Small intestine (tissue), 7 donors: ENCODE measurements at regions not wholly inside any gene's neighbourhood (a gene's known extent, or its start where the extent isn't known, plus 50 kb on each side); places are given as distances from the start of the nearest gene placed in this dataset.
A peak's percentile ranks its signal among the peaks of the same experiment; 100 is the strongest.

ENCODE experiments used
- DNase-seq, 2 donors: peaks; one replicate each; pipeline versions ENCODE4 v3.0.0 to v3.0.0-alpha.2; 2013
- FAIRE-seq: peaks from 2 replicates; lab custom pipeline; 2012; peaks lifted over from hg19 to GRCh38; lab: Jason Lieb, UNC
- H3K27ac ChIP-seq, 3 donors: one replicate each; pipeline ENCODE4 v1.5.1; 2013; ENCODE audit warnings: low read length in 2 of 3, mild to moderate bottlenecking in 2 of 3, control low read depth in 1 of 3, inconsistent platforms in 1 of 3, low read depth in 1 of 3, moderate library complexity in 1 of 3
- H3K27me3 ChIP-seq, 3 donors: one replicate each; pipeline ENCODE4 v1.6.1; 2013; ENCODE audit warnings: low read length in 3 of 3, inconsistent platforms in 1 of 3; ENCODE audit not compliant: control insufficient read depth in 3 of 3, insufficient read depth in 3 of 3
- H3K36me3 ChIP-seq, 3 donors: one replicate each; pipeline ENCODE4 v1.6.1; 2013; ENCODE audit warnings: low read length in 3 of 3, inconsistent platforms in 1 of 3, low read depth in 1 of 3, mild to moderate bottlenecking in 1 of 3, moderate library complexity in 1 of 3; ENCODE audit not compliant: control insufficient read depth in 3 of 3, insufficient read depth in 2 of 3
- H3K4me1 ChIP-seq, 3 donors: one replicate each; pipeline ENCODE4 v1.6.1; 2013; ENCODE audit warnings: low read length in 2 of 3, inconsistent platforms in 1 of 3, low read depth in 1 of 3, mild to moderate bottlenecking in 1 of 3, moderate library complexity in 1 of 3; ENCODE audit not compliant: control insufficient read depth in 3 of 3, insufficient read depth in 2 of 3
- H3K4me3 ChIP-seq, 3 donors: one replicate each; pipeline ENCODE4 v1.5.1; 2013; ENCODE audit warnings: low read length in 3 of 3, control low read depth in 1 of 3, inconsistent platforms in 1 of 3, low read depth in 1 of 3, mild to moderate bottlenecking in 1 of 3, moderate library complexity in 1 of 3
- H3K9me3 ChIP-seq, 2 donors: one replicate each; pipeline ENCODE4 v1.6.1; 2013; ENCODE audit warnings: low read depth in 1 of 2, low read length in 1 of 2; ENCODE audit not compliant: control insufficient read depth in 2 of 2, insufficient read depth in 1 of 2
- WGBS, 3 donors: extraction: QIAGEN DNeasy Blood & Tissue Kit; methylation state at CpG; one replicate each; pipeline ENCODE4 v1.1.7; 2013; 5-methylcytosine and 5-hydroxymethylcytosine counted together
- donor health status: healthy with polysubstance abuse.
- donor health status: control.
- donor health status: control.
- donor health status: Bipolar disorder and iron deficiency.
- donor health status: healthy.

DNA sequence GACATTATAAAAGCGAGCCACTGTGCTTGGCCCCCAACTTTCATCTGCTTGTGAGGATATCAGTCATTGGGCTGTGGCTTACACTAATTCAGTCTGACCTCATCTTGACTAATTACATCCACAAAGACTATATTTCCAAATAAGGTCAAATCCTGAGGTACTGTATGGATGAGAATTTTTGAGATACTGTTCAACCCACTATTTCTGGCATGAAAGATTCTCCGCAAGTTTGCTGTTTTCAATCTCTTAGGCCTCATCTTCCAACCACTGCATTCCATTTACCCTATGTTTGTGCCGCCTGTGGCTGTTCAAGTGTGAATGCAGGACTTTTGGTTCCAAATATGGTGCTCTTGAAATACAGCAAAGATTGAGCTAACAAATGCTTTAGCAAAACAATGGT, 400.9 kb upstream of the SGCD start:
- no peaks in the 10 kb centered on the region for H3K4me1 ChIP-seq
- H3K27ac ChIP-seq: no peak overlapping the region
- H3K9me3 ChIP-seq: no peaks in the 10 kb centered on the region
- H3K4me3 ChIP-seq: no peak overlapping the region
- DNase-seq (no peak), FAIRE-seq (no peak)
- WGBS, 3 donors: 84 to 90% (median 87%) methylated on average over 3 of the region's 3 CpGs
- no peaks in the 10 kb centered on the region for H3K36me3 ChIP-seq
- H3K27me3 ChIP-seq: no peaks in the 10 kb centered on the region

DNA sequence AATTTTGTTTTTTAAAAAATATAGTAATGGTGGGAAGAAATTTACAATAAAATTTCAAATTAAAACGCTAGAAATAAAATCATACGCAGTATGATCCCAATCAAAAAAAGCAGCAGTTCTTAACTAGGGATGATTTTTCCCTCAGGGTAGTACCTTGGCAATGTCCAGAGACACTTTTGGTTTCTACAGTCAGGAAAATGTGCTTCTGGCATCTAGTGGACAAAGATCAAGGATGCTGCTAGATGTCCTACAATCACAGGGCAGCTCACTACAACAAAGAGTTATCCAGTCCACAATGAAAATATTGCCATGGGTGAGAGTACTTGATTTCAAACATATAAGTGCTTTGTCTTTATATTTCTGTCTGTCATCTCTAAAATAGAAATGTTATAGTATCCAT, 400.2 kb upstream of the SGCD start:
- DNase-seq: no peak
- Histone ChIP-seq H3K4me3 (no peak overlapping the region), H3K27me3 (no peaks in the 10 kb centered on the region), H3K27ac (no peak overlapping the region), H3K9me3 (no peaks in the 10 kb centered on the region), H3K36me3 (no peaks in the 10 kb centered on the region), H3K4me1 (no peaks in the 10 kb centered on the region)
- 93 to 96% (median 93%) methylated on average over 2 of the region's 2 CpGs for WGBS, 3 donors
- FAIRE-seq: no peak

DNA sequence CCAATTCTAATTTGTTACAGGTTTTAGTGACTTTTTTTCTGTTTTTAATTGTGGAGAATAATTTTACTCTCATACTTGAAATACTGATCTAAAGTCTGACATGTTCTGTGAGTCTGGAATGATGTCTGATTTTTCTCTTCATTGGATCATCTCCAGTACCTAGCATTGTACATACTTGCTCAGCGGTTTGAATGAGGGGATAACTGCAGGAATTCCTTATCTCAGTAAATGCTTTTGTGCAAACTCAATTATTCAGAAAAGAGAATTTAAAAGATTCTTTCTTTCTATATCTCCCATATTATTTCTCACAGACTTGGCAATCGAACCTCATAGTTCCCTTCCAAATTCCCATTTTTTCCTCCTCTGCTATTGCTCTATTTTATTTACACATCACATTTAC, 397.9 kb upstream of the SGCD start:
- FAIRE-seq (no peak), DNase-seq (no peak)
- WGBS, 3 donors: 66 to 81% (median 68%) methylated on average over 2 of the region's 2 CpGs
- H3K27ac ChIP-seq: no peak overlapping the region
- no peaks in the 10 kb centered on the region for H3K27me3 ChIP-seq
- no peak overlapping the region for H3K4me3 ChIP-seq
- no peaks in the 10 kb centered on the region for H3K36me3 ChIP-seq
- no peaks in the 10 kb centered on the region for H3K9me3 ChIP-seq
- no peaks in the 10 kb centered on the region for H3K4me1 ChIP-seq

DNA sequence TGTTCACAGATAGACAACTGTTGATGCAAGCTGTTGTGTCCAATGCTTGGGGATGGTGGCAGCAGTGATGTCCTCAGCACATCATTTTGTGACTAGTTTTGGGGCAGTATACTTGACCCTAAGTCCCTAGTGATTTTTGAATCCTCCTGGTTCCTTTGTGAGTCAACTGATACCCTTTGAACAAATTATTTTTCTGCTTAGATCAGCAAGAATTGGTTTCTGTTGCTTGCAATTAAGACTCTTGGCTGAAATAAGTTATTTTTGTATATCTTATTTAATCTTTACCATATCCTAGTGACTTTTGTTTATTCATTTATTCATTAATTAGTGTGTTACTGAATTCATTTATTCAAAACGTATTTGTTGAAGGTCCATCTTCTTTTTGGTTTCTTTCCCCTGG, 392.0 kb upstream of the SGCD start:
- 62 to 86% (median 79%) methylated on average over 1 of the region's 1 CpG for WGBS, 3 donors
- DNase-seq (no peak), FAIRE-seq (no peak)

DNA sequence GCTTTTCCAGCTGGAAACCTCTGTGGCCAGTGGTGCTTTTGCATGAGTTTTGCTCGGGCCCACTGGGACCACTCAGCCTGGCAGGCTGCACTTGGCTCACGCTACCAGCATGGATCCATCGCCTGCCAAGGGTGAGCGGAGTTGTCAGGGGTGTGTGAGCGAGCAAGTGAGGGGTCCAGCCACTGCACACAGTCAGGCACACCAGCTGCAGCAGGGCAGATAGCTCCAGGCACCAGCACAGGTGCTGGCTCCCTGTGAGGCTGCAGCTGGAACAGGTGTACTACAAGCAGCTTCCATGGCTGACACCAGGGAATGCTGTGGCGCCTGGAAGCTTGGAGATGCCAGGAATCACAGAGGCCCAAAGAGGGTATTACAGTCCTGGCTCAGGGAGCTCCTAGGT, 391.2 kb upstream of the SGCD start:
- DNase-seq (no peak), FAIRE-seq (no peak)
- Histone ChIP-seq H3K27me3 (no peaks in the 10 kb centered on the region), H3K4me3 (no peak overlapping the region), H3K9me3 (no peaks in the 10 kb centered on the region), H3K4me1 (no peaks in the 10 kb centered on the region), H3K36me3 (no peaks in the 10 kb centered on the region), H3K27ac (no peak overlapping the region)
- WGBS, 3 donors: 84 to 89% (median 86%) methylated on average over 6 of the region's 6 CpGs

More for the DNA sequence above, 392.0 kb upstream of the SGCD start:
- H3K36me3 ChIP-seq: no peaks in the 10 kb centered on the region
- no peaks in the 10 kb centered on the region for H3K9me3 ChIP-seq
- no peaks in the 10 kb centered on the region for H3K27me3 ChIP-seq
- no peaks in the 10 kb centered on the region for H3K4me1 ChIP-seq
- no peak overlapping the region for H3K27ac ChIP-seq
- no peak overlapping the region for H3K4me3 ChIP-seq

DNA sequence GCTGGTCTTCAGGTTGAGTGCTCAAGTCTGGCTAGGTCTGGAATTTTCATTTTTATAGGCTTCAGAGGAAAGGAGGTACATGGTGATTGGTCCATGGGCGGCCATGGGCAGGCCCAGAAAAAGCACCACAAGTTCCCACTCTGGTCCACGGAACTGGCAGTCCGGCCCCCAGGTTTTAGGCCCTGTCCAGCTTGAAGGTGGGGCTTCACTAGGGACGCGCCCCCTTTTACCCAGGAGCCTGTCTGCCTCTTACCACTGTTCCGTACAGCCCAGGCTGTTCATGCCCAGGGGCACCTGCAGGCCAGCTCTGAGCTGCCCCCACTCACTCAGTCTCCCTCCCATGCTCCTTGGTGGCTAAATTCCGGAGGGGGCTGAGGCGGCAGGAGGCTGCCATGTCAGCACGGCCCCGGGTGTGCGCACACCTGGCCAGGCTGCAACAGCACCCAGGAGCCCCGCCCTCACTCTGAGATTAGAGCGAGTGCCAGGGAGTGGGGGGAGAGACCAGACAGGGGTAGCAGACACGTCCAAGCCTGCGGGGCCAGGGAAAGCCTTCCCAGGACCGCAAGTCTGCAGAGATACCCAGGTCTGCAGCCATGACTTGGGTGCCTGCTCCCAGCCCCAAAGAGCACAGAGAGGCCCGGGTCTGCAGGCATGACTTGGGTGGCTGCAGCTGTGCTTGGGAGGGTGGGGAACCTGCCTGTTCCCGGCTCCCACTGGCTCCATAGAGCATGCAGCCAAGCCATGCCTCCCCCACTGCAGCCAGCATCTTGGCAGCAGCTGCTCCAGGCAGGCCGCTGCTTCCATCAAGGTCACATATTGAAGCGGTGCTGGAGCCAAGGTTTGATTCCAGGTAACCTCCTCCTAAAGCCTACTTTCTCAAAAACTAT, 390.2 kb upstream of the SGCD start:
- FAIRE-seq (no peak), DNase-seq (no peak)
- Histone ChIP-seq H3K27ac (no peak overlapping the region), H3K9me3 (no peaks in the 10 kb centered on the region), H3K4me1 (no peaks in the 10 kb centered on the region), H3K36me3 (no peaks in the 10 kb centered on the region), H3K27me3 (no peaks in the 10 kb centered on the region), H3K4me3 (no peak overlapping the region)
- 50 to 79% (median 61%) methylated on average over 19 to 20 of the region's 20 CpGs for WGBS, 3 donors

DNA sequence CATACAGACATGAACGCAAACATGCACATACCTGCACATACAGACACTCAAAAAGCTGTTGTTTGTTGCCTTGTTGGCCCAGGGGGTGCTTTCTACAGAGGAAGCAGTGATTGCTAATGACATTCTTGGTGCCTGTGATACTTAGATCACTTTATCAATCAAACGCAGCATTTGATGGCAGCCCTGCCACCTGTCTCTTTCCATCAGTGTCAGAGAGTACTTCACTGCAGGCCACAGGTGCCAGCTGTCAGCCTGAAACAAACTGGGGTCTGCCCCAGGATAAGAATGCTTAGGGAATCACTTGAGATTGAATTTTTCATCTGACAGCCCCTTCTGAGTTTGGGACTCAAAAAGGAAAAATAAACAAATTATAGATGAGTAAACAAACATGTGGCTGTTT, 388.9 kb upstream of the SGCD start:
- H3K9me3 ChIP-seq: no peaks in the 10 kb centered on the region
- H3K36me3 ChIP-seq: no peaks in the 10 kb centered on the region
- no peaks in the 10 kb centered on the region for H3K4me1 ChIP-seq
- no peak overlapping the region for H3K27ac ChIP-seq
- no peak overlapping the region for H3K4me3 ChIP-seq
- WGBS, 3 donors: 61 to 81% (median 73%) methylated on average over 2 of the region's 2 CpGs
- no peaks in the 10 kb centered on the region for H3K27me3 ChIP-seq
- no peak for FAIRE-seq
- DNase-seq: no peak

DNA sequence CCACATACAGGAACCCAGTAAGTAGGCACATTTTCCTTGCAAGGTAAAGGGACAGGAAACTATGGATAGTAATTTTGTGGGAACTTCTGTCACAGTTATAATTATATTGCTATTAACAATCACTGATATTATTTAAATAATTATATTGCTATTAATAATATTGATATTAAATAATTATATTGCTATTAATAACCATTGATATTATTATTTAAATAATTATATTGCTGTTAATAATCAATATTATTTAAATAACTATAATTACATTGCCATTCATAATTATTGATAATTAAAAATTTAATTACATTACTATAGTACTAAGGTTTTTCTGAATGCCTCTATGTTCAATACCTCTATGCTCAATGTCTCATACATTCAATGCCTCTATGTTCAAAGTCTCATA, 385.6 kb upstream of the SGCD start:
- Histone ChIP-seq H3K27me3 (no peaks in the 10 kb centered on the region), H3K9me3 (no peaks in the 10 kb centered on the region), H3K27ac (no peak overlapping the region), H3K4me1 (no peaks in the 10 kb centered on the region), H3K36me3 (no peaks in the 10 kb centered on the region), H3K4me3 (no peak overlapping the region)
- FAIRE-seq (peak; percentile 84), DNase-seq (no peak)
